ENCODE measurements at regions not wholly inside any gene's neighbourhood (a gene's known extent, or its start where the extent isn't known, plus 50 kb on each side); places are given as distances from the start of the nearest gene placed in this dataset.

DNA sequence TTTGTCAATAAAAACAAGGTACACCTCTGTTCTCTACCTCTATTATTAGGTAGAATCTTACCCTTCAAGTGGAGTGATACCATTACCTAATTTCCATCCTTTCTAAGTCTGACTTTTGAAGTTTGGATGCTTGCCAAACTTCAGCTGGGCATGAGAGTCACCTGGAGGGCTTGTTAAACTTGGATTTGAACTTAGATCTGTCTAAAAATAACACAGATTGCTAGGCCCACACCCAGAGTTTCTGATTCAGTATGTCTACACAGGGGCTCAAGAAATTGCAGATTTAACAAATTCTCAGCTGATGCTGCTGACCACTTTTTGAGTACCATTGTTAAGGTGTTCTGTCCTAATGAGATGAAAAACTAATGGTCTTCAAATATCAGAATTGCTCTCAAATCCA, 512.2 kb downstream of the LMO7 start:
- no peak for DNase-seq
- in situ Hi-C loops (cut with MboI; ENCODE audit: low pct_unique_long_range_greater_than_20kb, low sequenced_read_pairs) = no loop called here

DNA sequence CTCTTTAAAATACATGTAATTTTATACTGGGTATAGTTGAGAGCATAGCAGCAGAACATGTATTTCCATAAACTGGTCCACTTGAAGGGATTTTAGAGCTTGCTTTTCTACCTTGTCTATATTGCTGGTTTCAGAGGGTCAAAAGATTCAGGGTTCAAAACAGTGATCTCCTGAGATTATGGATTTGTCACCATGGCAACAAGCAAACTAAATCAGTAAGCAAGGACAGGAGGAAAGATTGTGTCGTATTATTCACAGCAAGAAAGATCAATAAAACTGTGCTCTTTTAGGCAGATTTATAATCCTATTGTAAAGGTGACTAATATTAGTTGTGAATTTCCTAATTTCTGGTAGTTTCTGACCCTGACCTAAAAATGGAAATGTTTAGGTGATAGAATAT, 496.4 kb downstream of the LMO7 start:
- in situ Hi-C loops (cut with MboI; ENCODE audit: low pct_unique_long_range_greater_than_20kb, low sequenced_read_pairs) = no loop called here
- DNase-seq = no peak

DNA sequence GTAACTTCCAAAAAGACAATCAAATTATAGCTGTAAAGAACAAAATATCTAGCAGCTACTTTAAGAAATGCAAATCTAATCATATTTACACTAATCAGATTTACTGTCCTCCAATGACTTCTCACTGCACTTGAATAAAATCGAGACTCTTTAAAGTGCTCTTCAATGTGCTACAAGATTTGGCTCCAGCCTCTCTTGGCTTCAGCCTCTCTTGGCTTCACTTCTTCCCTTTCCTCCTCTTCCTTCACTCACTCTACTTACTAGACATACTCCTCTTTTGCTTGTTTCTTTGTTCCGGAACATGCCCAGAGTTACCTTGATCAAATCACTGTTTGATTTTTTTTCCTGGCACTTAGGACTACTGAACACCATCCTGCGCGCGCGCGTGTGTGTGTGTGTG, 495.4 kb downstream of the LMO7 start:
- in situ Hi-C loops (cut with MboI; ENCODE audit: low pct_unique_long_range_greater_than_20kb, low sequenced_read_pairs) = no loop called here
- no peak for DNase-seq

DNA sequence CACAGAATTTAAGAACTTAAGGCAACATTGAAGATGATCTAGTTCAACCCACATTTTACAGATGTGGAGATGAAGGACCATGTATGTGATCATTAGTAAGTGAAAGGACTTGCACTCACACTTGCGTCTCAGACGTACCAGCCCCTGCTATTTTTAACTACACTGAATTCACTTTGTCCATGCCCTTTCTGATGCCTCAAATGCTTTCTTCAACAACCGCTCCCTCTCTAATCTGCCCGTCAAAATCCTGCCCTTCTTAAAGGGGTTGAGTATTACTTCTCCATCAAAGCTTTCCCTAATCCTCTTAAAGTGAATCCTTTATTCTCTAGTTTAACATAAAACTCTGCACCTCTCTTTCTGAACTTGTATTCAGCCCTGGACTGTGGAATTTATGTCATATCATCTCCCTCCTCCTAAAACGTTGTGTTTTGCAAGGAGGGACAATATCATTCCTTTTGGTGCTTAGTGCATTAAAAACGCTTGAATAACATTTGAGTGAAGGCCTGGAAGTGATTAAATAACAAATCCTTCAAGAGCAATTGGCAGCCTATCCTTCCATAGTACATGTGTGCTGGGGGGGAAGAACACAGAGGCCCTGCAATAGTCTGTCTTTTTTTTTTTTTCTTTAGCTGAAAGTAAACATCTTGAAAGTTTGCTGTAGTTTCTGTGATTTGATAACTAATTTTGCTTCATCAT, 493.3 kb downstream of the LMO7 start:
- no peak for DNase-seq
- in situ Hi-C loops (cut with MboI; ENCODE audit: low pct_unique_long_range_greater_than_20kb, low sequenced_read_pairs) = no loop called here

GRCh38 chr13:76127922-76128321, 491.8 kb downstream of the LMO7 start:
- no peak for DNase-seq
- in situ Hi-C loops (cut with MboI; ENCODE audit: low pct_unique_long_range_greater_than_20kb, low sequenced_read_pairs) = no loop called here

DNA sequence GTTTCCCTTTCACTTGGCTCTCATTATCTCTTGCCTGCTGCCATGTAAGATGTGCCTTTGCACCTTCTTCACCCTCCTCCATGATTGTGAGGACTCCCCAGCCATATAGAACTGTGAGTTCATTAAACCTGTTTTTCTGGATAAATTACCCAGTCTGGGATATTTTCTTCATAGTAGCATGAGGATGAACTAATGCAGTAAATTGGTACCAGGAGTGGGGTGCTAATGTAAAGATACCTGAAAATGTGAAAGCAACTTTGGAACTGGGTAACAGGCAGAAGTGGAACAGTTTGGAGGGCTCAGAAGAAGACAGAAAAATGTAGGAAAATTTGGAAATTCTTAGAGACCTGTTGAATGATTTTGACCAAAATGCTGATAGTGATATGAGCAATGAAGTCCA, 487.4 kb downstream of the LMO7 start:
- no peak for DNase-seq
- in situ Hi-C loops (cut with MboI; ENCODE audit: low pct_unique_long_range_greater_than_20kb, low sequenced_read_pairs) = no loop called here

- in situ Hi-C loops (cut with MboI; ENCODE audit: low pct_unique_long_range_greater_than_20kb, low sequenced_read_pairs) = no loop called here
- DNase-seq = no peak
Measured at GRCh38 chr13:76116751-76117360, 480.7 kb downstream of the LMO7 start.

DNA sequence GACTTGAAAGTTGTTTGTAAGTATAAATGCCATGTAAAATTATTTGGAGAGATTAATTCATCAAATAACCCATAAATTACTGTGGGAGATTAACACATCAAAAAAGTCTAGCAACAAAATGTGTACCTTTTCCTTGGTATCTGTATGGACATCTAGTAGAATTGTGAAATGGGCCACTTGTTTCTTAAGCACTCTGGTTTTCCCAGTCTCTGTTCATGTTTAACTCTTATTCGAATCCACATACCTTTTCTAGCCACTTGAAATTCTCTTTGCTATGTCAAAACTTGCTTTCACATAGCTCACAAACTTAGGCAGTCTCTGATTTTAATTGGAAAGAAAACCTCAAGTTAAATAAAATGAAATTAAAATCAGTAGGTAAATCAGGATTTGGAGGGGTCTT, 470.6 kb downstream of the LMO7 start:
- in situ Hi-C loops (cut with MboI; ENCODE audit: low pct_unique_long_range_greater_than_20kb, low sequenced_read_pairs) = no loop called here
- DNase-seq = no peak

GRCh38 chr13:76094645-76095044, 458.5 kb downstream of the LMO7 start:
- in situ Hi-C loops (cut with MboI; ENCODE audit: low pct_unique_long_range_greater_than_20kb, low sequenced_read_pairs) = no loop called here
- no peak for DNase-seq

- in situ Hi-C loops (cut with MboI; ENCODE audit: low pct_unique_long_range_greater_than_20kb, low sequenced_read_pairs) = no loop called here
- no peak for DNase-seq
Measured at GRCh38 chr13:76091076-76091475, 454.9 kb downstream of the LMO7 start.

- in situ Hi-C loops (cut with MboI; ENCODE audit: low pct_unique_long_range_greater_than_20kb, low sequenced_read_pairs) = no loop called here
- DNase-seq = no peak
Measured at GRCh38 chr13:76086729-76087128, 450.6 kb downstream of the LMO7 start.

DNA sequence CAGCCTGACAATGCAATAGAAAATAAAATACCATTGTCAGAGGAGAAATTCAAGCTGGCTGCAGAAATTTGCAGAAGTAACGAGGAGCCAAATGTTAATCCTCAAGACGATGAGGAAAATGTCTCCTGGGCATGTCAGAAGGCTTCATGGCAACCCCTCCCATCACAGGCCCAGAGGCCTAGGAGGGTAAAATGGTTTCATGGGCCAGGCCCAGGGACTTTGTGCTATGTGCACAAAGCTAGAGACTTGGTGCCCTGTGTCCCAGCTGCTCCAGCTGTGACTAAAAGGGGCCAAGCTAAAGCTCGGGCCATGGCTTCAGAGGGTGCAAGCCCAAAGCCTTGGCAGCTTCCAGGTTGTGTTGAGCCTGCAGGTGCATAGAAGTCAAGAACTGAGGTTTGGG, 431.7 kb downstream of the LMO7 start:
- in situ Hi-C loops (cut with MboI; ENCODE audit: low pct_unique_long_range_greater_than_20kb, low sequenced_read_pairs) = no loop called here
- DNase-seq = no peak

DNA sequence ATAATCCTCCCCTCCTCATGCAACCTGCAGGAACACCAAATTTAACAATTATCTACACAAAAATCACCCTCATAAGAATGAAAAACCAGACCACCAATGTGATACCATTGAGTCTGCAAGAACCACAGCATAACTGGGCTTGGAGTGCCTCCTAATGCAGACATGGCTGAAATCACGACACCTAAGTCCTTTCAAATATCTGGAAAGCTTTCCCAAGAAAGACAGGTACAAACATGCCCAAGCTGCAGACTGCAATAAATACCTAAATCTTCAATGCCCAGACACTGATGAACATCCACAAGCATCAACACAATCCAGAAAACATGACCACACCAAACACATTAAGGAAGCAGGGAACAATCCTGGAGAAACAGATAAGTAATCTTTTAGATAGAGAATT, 417.1 kb downstream of the LMO7 start:
- in situ Hi-C loops (cut with MboI; ENCODE audit: low pct_unique_long_range_greater_than_20kb, low sequenced_read_pairs) = no loop called here
- no peak for DNase-seq

DNA sequence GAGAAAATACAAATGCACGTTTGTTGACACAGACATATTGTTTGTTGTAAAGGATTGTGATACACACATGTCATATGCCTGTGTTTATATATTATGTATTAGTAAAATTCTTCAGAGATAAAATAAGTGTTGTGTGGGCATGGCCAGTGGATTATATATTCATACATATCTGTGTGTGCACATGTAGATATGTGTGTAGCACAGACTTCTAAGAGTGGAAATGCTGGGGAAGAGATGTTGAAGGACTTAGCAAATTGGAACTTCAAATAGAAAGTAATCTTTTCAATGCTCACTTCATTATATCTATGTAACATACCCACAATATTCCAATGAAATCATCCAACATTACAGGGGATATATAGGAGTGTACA, 413.2 kb downstream of the LMO7 start:
- in situ Hi-C loops (cut with MboI; ENCODE audit: low pct_unique_long_range_greater_than_20kb, low sequenced_read_pairs) = no loop called here

GRCh38 chr13:76048675-76049375, 412.7 kb downstream of the LMO7 start:
- in situ Hi-C loops (cut with MboI; ENCODE audit: low pct_unique_long_range_greater_than_20kb, low sequenced_read_pairs) = no loop called here
- no peak for DNase-seq

More for the DNA sequence above, 413.2 kb downstream of the LMO7 start:
- DNase-seq = no peak

DNA sequence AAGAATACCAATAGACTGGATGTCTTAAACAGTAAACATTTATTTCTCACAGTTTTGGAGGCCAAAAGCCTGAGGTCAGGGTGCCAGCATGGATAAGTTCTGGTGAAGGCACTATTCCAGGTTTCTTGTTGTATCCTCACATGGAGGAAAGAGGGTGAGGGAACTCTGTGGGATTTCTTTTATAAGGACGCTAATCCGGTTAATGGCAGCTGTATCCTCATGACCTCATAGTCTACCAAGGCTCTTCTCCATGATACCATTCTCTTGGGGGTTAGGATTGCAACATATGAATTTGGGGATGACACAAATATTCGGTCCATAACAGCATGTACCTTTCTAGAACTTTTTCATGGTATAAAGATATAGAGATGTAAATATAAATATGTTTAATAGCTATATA, 412.0 kb downstream of the LMO7 start:
- in situ Hi-C loops (cut with MboI; ENCODE audit: low pct_unique_long_range_greater_than_20kb, low sequenced_read_pairs) = no loop called here
- DNase-seq = no peak

GRCh38 chr13:76043874-76044273, 407.7 kb downstream of the LMO7 start:
- in situ Hi-C loops (cut with MboI; ENCODE audit: low pct_unique_long_range_greater_than_20kb, low sequenced_read_pairs) = no loop called here
- no peak for DNase-seq

DNA sequence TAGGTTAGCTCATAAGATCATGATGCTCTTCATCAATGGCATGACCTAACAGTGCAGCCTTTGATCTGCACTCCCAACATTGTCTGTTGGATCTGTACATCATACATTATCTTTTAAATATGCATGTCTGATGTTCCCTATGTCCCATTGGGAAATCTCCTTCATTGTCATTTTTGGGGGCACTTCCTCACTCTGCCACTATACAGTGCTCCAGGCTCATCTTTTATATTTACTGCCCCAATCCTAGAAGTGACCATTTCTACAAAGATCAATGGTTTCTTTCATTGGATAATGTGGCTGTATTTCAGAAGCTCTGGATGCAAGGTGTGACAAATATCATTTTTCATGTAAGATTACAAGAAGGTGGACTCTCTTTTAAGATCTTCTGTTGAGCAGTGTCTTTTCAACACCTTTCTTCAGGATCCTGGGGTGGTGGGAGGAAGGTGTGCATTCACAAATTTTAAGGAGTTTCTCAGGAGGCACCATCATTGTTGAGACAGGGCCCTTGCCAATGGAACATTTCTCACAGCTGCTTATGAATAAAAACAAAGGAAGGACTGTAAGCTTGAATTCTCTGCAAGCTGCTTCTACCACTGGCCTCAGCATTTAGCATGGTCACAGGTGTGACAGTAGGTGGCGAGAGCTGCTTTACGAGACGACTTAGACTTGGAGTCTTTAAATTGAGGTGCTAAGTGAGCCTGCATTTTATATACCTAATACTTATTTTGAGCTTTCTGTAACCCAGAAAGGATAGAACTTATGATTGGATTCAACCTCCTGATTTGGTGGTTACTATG, 403.0 kb downstream of the LMO7 start:
- no peak for DNase-seq
- in situ Hi-C loops (cut with MboI; ENCODE audit: low pct_unique_long_range_greater_than_20kb, low sequenced_read_pairs) = no loop called here

GRCh38 chr13:76036176-76036575, 400.0 kb downstream of the LMO7 start:
- no peak for DNase-seq
- in situ Hi-C loops (cut with MboI; ENCODE audit: low pct_unique_long_range_greater_than_20kb, low sequenced_read_pairs) = no loop called here

DNA sequence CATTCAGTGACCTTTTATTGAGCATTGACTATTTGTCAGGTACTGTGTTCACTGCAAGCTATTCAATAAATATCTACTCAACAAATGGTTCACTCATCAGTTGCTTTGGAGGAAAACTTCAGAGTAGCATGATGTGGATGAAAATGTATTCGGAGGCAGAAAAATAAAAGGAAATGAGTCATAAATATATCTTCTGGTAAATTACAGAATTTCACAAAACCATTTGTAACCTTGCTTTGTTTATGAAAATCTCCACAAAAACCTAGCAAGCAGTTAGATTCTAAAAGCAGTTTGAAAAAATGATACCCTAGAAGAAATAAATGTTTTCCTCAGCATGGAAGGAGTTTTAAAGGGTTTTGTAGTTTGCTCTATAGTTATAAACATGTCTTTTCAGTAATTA, 399.6 kb downstream of the LMO7 start:
- in situ Hi-C loops (cut with MboI; ENCODE audit: low pct_unique_long_range_greater_than_20kb, low sequenced_read_pairs) = no loop called here
- DNase-seq = no peak
